CMK (cell line): ENCODE measurements at regions not wholly inside any gene's neighbourhood (a gene's known extent, or its start where the extent isn't known, plus 50 kb on each side); places are given as distances from the start of the nearest gene placed in this dataset.

Source experiments
- DNase-seq: peaks from one replicate; pipeline ENCODE4 v3.0.0-alpha.2; 2010; ENCODE audit warnings: low read depth

GRCh38 chr7:32175099-32175498 lies 104.9 kb upstream of the PDE1C start:
- DNase-seq, result no peak

DNA sequence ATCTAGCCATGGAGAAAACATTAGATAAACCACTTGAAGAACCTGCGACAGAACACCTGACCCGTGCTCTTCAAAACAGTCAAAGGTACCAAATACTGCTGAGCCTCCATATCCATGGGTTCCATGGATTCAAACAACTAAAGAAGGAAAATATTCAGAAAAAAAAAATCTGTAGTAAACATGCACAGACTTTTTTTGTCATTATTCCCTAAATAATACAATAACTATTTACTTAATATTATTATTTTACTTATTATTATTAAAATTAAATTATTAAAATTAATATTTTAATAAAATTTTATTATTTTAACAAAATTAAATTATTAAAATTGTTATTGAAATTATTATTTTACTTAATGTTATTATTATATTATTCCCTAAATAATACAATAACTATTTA lies 101.0 kb upstream of the PDE1C start:
- DNase-seq, result no peak

DNA sequence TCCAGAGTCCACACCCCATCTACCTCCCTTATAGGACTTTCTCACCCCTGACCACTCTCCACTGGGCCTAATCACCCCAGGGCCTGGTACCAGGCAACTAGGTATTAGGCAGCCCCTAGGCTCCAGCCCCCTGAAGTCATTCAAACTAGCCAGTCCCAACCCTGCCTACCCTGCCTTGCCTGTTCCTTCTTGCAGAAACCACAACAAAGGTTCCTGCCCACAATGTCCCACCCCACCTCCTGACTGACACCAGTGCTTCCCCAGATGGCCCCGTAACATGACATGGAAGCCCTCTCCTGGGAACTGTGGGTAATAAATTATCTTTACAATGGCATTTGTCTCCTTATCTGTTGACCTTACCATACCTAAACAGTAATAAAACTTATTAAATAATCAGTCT lies 100.6 kb upstream of the PDE1C start:
- DNase-seq, result no peak

- no peak for DNase-seq
Observed at GRCh38 chr7:32169228-32169627, 99.0 kb upstream of the PDE1C start.

DNA sequence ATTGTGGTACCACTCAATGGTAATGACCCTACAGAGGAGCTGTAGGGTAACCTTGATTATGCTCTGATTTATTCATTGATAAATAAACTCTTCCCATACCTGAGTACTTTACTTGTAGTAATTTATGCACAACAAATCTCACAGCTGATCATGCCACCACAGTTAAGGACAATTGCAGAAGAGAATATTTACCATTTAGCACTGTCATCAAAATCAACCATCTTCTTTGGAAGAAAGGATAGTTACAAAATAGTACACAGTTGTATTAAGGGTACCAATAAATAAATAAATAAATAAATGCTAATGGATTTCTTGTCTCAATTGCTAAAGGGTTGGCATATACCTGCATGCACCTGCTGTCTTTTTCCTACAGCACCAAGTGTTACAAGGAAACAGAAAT lies 97.6 kb upstream of the PDE1C start:
- DNase-seq, result no peak

DNA sequence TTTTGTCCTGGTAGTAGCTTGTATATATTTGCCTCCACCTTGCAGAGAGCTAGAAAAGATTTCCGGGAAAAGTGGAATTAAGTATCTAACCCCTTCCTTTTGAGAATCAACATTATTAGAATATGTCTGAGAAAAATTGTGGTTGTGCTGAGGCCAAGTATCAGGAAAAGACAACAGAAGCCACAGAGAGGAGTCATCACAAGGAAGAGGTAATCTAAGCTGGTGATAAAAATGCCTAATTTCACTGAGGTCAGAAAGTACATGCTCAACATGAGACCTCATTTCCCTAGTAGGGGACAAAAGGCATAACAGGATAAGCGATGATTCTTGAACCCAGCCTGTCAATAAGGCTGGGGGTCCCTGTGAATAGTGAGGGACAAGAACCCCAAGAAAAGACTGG lies 97.0 kb upstream of the PDE1C start:
- DNase-seq, result no peak

DNA sequence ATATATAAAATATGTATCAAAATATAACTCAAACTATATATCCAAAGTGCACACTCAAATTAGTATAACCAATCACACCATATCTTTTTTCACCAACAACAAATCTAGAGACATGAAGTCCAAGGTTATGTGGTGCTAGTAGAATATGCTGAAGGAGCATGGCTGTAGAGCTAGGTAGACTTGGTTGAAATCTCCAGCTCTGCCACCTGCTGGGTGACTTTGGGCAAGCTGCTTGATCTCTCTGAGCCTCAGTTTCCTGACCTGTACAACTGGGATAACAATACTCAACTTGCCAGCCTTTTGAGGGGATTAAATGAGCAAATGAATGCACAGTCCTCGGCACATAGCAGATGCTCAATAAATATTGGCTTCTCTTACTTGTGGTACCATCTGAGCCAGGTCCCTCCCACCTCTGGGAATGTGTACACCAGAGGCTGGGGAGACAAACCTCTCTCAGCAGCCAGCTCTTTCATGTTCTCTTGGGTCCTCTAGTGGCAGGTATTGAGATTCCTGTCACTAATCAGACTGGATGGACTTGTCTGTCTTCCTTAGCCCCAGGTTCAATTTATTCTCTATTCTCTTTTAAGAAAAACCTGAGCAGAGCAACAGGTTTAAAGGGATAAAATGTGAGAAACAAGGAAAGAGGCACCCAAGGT lies 94.3 kb upstream of the PDE1C start:
- DNase-seq, result no peak

GRCh38 chr7:32163896-32164295 lies 93.7 kb upstream of the PDE1C start:
- no peak for DNase-seq

DNA sequence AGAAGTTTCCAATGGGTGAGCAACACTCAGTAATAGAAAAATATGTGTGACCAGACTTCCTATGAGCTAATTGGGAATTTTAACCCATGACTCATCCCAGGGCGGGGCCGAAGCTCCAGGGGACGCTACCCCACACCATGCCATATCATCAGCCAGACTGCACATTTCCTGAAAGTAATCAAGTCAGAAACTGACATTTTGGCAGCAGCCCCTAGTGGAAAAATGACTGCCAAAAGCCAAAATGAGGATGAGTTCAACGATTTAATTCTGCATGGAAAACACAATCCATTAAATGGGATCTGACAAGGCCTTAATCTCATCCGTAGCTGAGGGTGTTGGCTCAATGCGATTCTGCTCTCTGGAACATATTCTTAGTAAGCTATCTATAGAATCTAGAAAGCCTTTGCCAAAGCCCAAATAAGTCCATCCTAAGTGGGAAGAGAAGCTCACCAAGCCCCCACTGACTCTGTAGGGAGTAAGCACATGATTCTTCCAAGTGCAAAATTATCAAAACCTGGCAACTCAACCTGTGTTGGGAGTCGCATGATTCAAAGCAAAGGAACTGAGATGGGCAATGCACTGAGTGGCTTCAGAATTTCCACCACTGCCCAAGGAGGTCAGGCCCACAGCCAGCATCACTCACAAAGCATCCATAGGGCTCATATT lies 93.1 kb upstream of the PDE1C start:
- DNase-seq, result no peak

GRCh38 chr7:32161708-32162107 lies 91.5 kb upstream of the PDE1C start:
- no peak for DNase-seq

- no peak for DNase-seq
Observed at GRCh38 chr7:32158751-32159745, 88.8 kb upstream of the PDE1C start.

GRCh38 chr7:32158076-32158475 lies 87.9 kb upstream of the PDE1C start:
- DNase-seq, result no peak

GRCh38 chr7:32155712-32156111 lies 85.5 kb upstream of the PDE1C start:
- DNase-seq, result no peak

- DNase-seq, result no peak
Observed at GRCh38 chr7:32154797-32155196, 84.6 kb upstream of the PDE1C start.

DNA sequence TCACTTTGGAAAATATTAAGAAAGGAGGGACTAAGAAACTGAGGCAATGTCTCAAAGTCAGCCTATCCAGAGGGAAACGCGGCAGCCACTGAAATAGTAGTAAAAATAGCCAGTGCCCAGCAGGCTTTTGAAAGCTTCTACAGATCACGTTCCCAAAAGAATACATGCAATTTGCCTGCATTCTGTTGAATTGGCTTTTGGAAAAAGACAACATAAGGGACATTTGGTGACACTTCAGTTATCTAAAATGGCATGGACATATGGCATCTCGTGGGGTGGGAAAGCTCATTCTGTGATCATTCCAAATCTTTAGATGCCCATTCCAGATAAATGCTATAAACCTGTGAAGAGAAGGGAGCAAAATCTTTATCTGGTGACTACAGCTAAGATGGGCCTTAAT lies 82.8 kb upstream of the PDE1C start:
- DNase-seq, result no peak

- DNase-seq, result no peak
Observed at GRCh38 chr7:32152576-32152975, 82.4 kb upstream of the PDE1C start.

GRCh38 chr7:32150589-32150988 lies 80.4 kb upstream of the PDE1C start:
- DNase-seq, result no peak

- DNase-seq, result no peak
Observed at GRCh38 chr7:32150039-32150438, 79.8 kb upstream of the PDE1C start.

DNA sequence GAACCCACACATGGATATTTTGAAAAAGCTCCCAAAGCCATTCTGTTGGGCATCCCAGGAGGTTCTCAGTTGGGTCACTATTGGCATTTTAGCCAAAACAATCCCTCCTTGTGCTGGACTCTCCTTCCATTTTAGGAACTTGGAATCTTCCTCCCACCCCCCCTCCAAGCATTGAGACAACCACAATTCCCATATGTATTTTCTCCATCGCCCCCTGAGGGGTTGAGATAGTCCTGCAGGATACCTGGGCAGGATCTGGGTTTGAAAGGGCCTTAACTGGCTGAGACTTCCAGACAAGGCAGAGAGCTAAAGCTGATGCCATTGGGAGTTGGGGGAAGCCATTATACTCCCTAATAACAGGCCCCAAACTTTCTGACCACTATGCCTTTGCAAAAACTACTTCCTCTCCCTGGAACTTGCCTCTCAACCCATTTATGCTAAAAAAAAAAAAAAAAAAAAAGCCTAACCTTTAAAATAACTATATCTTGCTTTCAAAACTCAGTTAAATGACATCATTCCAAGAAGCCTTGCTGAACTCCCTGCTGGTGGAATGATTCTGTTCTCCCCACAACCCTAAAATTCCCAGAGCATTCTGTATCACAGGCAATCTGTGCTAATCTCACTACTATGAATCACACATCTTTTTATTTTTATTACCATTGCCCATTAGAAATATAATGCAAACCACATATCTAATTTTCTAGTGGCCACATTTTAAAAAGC lies 77.5 kb upstream of the PDE1C start:
- no peak for DNase-seq

GRCh38 chr7:32145911-32146310 lies 75.7 kb upstream of the PDE1C start:
- DNase-seq, result no peak

- no peak for DNase-seq
Observed at GRCh38 chr7:32144676-32145075, 74.5 kb upstream of the PDE1C start.

GRCh38 chr7:32143301-32143700 lies 73.1 kb upstream of the PDE1C start:
- no peak for DNase-seq
